ENCODE measurements at regions not wholly inside any gene's neighbourhood (a gene's known extent, or its start where the extent isn't known, plus 50 kb on each side); places are given as distances from the start of the nearest gene placed in this dataset.

- H3K4me1 ChIP-seq (ENCODE audit: control insufficient read depth, insufficient read depth, low read length), result no peaks in the 10 kb centered on the region
- ChIA-PET POLR2A (no interaction called here), CTCF (no interaction called here)
- no peaks in the 10 kb centered on the region for H3K36me3 ChIP-seq (ENCODE audit: control insufficient read depth in 2 of 2, insufficient read depth in 1 of 2, low read length in 2 of 2)
- H3K27ac ChIP-seq (ENCODE audit: extremely low read depth, low read depth, low read length), result no peak overlapping the region
- H3K9me3 ChIP-seq (ENCODE audit: control insufficient read depth, insufficient read depth, low read depth, low read length), result no peaks in the 10 kb centered on the region
- no peak overlapping the region for H3K4me3 ChIP-seq (ENCODE audit: low read depth, low read length)
- TF ChIP-seq YY2 (tag by site-specific recombination; IDR thresholded peaks at IDR 0.05) (no peak), ZNF19 (tag by site-specific recombination; IDR thresholded peaks at IDR 0.05; ENCODE audit: low read depth) (no peak), ZNF596 (tag by site-specific recombination; IDR thresholded peaks at IDR 0.05) (no peak)
Measured at GRCh38 chr6:51415501-51415900, 596.8 kb downstream of the TFAP2B start.

- H3K27ac ChIP-seq (ENCODE audit: extremely low read depth, low read depth, low read length), result no peak overlapping the region
- no peak overlapping the region for H3K4me3 ChIP-seq (ENCODE audit: low read depth, low read length)
- H3K36me3 ChIP-seq (ENCODE audit: control insufficient read depth in 2 of 2, insufficient read depth in 1 of 2, low read length in 2 of 2), result no peaks in the 10 kb centered on the region
- H3K9me3 ChIP-seq (ENCODE audit: control insufficient read depth, insufficient read depth, low read depth, low read length), result no peaks in the 10 kb centered on the region
- CTCF ChIA-PET, result no interaction called here
- POLR2A ChIA-PET, result no interaction called here
- no peaks in the 10 kb centered on the region for H3K4me1 ChIP-seq (ENCODE audit: control insufficient read depth, insufficient read depth, low read length)
- TF ChIP-seq PRDM2 (tag by site-specific recombination; IDR thresholded peaks at IDR 0.05; ENCODE audit: borderline replicate concordance) (no peak), ZNF423 (tag by site-specific recombination; IDR thresholded peaks at IDR 0.05) (no peak), ZBTB21 (tag by site-specific recombination; IDR thresholded peaks at IDR 0.05) (no peak), HOXA7 (CRISPR knock-in tag; IDR thresholded peaks at IDR 0.05; ENCODE audit: borderline replicate concordance) (no peak), ZNF777 (tag by site-specific recombination; IDR thresholded peaks at IDR 0.05; ENCODE audit: borderline replicate concordance) (no peak), ZNF580 (tag by site-specific recombination; IDR thresholded peaks at IDR 0.05) (no peak), PATZ1 (tag by site-specific recombination; IDR thresholded peaks at IDR 0.05) (no peak)
Measured at GRCh38 chr6:51429017-51429712, 610.5 kb downstream of the TFAP2B start.

- TF ChIP-seq ZNF26 (tag by site-specific recombination; IDR thresholded peaks at IDR 0.05) (no peak), ZNF404 (tag by site-specific recombination; IDR thresholded peaks at IDR 0.05) (no peak)
- H3K4me1 ChIP-seq (ENCODE audit: control insufficient read depth, insufficient read depth, low read length), result no peaks in the 10 kb centered on the region
- no peak overlapping the region for H3K27ac ChIP-seq (ENCODE audit: extremely low read depth, low read depth, low read length)
- H3K4me3 ChIP-seq (ENCODE audit: low read depth, low read length), result no peak overlapping the region
- POLR2A ChIA-PET, result no interaction called here
- H3K9me3 ChIP-seq (ENCODE audit: control insufficient read depth, insufficient read depth, low read depth, low read length), result no peaks in the 10 kb centered on the region
- CTCF ChIA-PET, result no interaction called here
- H3K36me3 ChIP-seq (ENCODE audit: control insufficient read depth in 2 of 2, insufficient read depth in 1 of 2, low read length in 2 of 2), result no peaks in the 10 kb centered on the region
Measured at GRCh38 chr6:51430589-51430988, 611.9 kb downstream of the TFAP2B start.

Data from HEK293 (cell line).